Endodermal cell (in vitro differentiated cells): ENCODE measurements at regions not wholly inside any gene's neighbourhood (a gene's known extent, or its start where the extent isn't known, plus 50 kb on each side); places are given as distances from the start of the nearest gene placed in this dataset.

Experiments used
- DNase-seq: peaks from one replicate; pipeline ENCODE4 v3.0.0-alpha.2; 2017
- H3K27ac ChIP-seq: 2 replicates; pipeline ENCODE4 v1.5.1; 2013; ENCODE audit warnings: mild to moderate bottlenecking, low read depth, low read length, moderate library complexity
- H3K27me3 ChIP-seq: 2 replicates; pipeline ENCODE4 v1.6.1; 2013; ENCODE audit warnings: mild to moderate bottlenecking, low read length, moderate library complexity; ENCODE audit not compliant: insufficient read depth, control insufficient read depth, poor library complexity, severe bottlenecking
- H3K36me3 ChIP-seq: 2 replicates; pipeline ENCODE4 v1.7.0; 2013; ENCODE audit warnings: mild to moderate bottlenecking, low read length, moderate library complexity; ENCODE audit not compliant: control insufficient read depth, insufficient read depth
- H3K4me1 ChIP-seq: one replicate; pipeline ENCODE4 v1.7.0; 2013; ENCODE audit warnings: low read length; ENCODE audit not compliant: control insufficient read depth, insufficient read depth
- H3K4me3 ChIP-seq: 2 replicates; pipeline ENCODE4 v1.5.1; 2013; ENCODE audit warnings: mild to moderate bottlenecking, low read length, moderate library complexity
- H3K9ac ChIP-seq: 2 replicates; pipeline ENCODE4 v1.6.1; 2013; ENCODE audit warnings: mild to moderate bottlenecking, low read length, moderate library complexity; ENCODE audit not compliant: poor library complexity, severe bottlenecking; ENCODE audit errors: extremely low read depth
- H3K9me3 ChIP-seq: 2 replicates; pipeline ENCODE4 v1.6.1; 2013; ENCODE audit warnings: mild to moderate bottlenecking, low read length, moderate library complexity; ENCODE audit not compliant: control insufficient read depth
- H3K27ac Mint-ChIP-seq: 2 replicates; pipeline ENCODE4 v1.8.0; 2020; ENCODE audit warnings: mixed read lengths
- H3K27me3 Mint-ChIP-seq: 2 replicates; pipeline ENCODE4 v1.8.0; 2021; ENCODE audit warnings: mild to moderate bottlenecking, mixed read lengths; ENCODE audit not compliant: insufficient read depth
- H3K36me3 Mint-ChIP-seq: 2 replicates; pipeline ENCODE4 v1.8.0; 2020; ENCODE audit warnings: low read depth, mixed read lengths
- H3K4me1 Mint-ChIP-seq: 2 replicates; pipeline ENCODE4 v1.8.0; 2020; ENCODE audit warnings: mixed read lengths
- H3K4me3 Mint-ChIP-seq: 2 replicates; pipeline ENCODE4 v1.8.0; 2020; ENCODE audit warnings: mild to moderate bottlenecking, moderate library complexity, mixed read lengths
- H3K9me3 Mint-ChIP-seq: 2 replicates; pipeline ENCODE4 v1.8.0; 2020; ENCODE audit warnings: mild to moderate bottlenecking, mixed read lengths
- WGBS, 2 experiments: methylation state at CpG; one replicate each; pipeline versions ENCODE4 v1.1.5 to v1.1.7; 2013; ENCODE audit warnings: missing lambda C conversion rate in 2 of 2, mixed read lengths in 1 of 2; ENCODE audit not compliant: insufficient coverage in 1 of 2, insufficient read length in 1 of 2; 5-methylcytosine and 5-hydroxymethylcytosine counted together
- TF ChIP-seq, protein P1 (sequence below): fragments of 200-600 bp; sonication (generic); conservative IDR thresholded peaks from 2 replicates; pipeline ENCODE4 v1.5.0; 2021; ENCODE audit warnings: antibody characterized with exemption, mild to moderate bottlenecking

DNA sequence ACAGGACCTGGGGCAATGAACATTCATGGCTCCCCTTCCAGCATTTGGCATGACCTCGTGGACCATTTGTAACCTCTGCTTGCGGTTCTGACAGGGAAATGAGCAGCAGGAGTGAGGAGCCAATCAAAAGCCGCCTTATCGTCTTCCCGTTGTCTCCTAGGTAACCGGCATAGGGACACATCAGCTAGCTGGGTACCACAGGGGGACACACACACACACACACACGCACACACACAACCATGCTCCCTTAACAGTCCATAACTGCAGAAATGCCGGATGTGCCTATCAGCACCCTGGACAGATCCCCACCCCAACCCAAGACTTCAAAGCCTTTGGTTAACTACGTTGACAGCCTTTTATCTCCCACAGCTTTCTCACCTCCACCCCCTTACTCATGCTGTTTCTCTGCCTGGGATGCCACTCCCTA is 53.4 kb upstream of the CCDC174 start:
- no peaks in the 10 kb centered on the region for H3K4me1 ChIP-seq
- no peaks in the 10 kb centered on the region for H3K4me1 Mint-ChIP-seq
- H3K36me3 ChIP-seq = no peaks in the 10 kb centered on the region
- peak; percentile 93 for DNase-seq
- H3K27ac Mint-ChIP-seq = no peak overlapping the region
- peaks cover 53% of the 10 kb centered on the region for H3K27me3 Mint-ChIP-seq
- WGBS, 2 experiments = 36 to 52% methylated on average over 5 to 9 of the region's 9 CpGs
- no peak overlapping the region for H3K27ac ChIP-seq
- TF ChIP-seq, protein P1, sequence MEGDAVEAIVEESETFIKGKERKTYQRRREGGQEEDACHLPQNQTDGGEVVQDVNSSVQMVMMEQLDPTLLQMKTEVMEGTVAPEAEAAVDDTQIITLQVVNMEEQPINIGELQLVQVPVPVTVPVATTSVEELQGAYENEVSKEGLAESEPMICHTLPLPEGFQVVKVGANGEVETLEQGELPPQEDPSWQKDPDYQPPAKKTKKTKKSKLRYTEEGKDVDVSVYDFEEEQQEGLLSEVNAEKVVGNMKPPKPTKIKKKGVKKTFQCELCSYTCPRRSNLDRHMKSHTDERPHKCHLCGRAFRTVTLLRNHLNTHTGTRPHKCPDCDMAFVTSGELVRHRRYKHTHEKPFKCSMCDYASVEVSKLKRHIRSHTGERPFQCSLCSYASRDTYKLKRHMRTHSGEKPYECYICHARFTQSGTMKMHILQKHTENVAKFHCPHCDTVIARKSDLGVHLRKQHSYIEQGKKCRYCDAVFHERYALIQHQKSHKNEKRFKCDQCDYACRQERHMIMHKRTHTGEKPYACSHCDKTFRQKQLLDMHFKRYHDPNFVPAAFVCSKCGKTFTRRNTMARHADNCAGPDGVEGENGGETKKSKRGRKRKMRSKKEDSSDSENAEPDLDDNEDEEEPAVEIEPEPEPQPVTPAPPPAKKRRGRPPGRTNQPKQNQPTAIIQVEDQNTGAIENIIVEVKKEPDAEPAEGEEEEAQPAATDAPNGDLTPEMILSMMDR = no peak
- H3K4me3 ChIP-seq = no peak overlapping the region
- no peaks in the 10 kb centered on the region for H3K9me3 Mint-ChIP-seq
- no peak overlapping the region for H3K4me3 Mint-ChIP-seq
- H3K9me3 ChIP-seq = no peaks in the 10 kb centered on the region
- no peak overlapping the region for H3K9ac ChIP-seq
- peaks cover 55% of the 10 kb centered on the region for H3K27me3 ChIP-seq
- H3K36me3 Mint-ChIP-seq = no peaks in the 10 kb centered on the region

DNA sequence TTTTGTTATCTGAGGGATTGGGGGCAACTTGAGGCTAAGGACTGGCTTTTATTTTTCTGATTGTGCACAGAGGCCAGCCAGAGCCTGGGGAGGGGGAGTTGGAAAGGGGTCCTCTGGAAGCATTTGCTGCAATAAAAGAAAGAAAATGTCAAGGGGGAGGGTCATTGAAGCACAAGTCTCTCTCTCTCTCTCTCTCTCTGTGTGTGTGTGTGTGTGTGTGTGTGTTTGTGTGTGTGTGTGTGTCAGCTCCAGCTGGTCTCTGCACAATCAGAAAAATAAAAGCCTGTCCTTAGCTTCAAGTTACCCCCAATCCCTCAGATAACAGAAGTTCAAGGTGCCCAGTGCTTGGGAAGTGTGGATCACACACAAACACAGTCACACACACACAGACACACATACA is 52.1 kb upstream of the CCDC174 start:
- no peak overlapping the region for H3K4me3 ChIP-seq
- no peak for DNase-seq
- no peak overlapping the region for H3K27ac ChIP-seq
- no peak overlapping the region for H3K9ac ChIP-seq
- no peaks in the 10 kb centered on the region for H3K4me1 Mint-ChIP-seq
- TF ChIP-seq, protein P1 = no peak
- H3K9me3 Mint-ChIP-seq = no peaks in the 10 kb centered on the region
- H3K9me3 ChIP-seq = no peaks in the 10 kb centered on the region
- H3K27me3 Mint-ChIP-seq = peaks cover 65% of the 10 kb centered on the region
- H3K36me3 ChIP-seq = no peaks in the 10 kb centered on the region
- no peak overlapping the region for H3K27ac Mint-ChIP-seq
- no peak overlapping the region for H3K4me3 Mint-ChIP-seq
- H3K36me3 Mint-ChIP-seq = no peaks in the 10 kb centered on the region
- H3K4me1 ChIP-seq = no peaks in the 10 kb centered on the region
- peaks cover 64% of the 10 kb centered on the region for H3K27me3 ChIP-seq

DNA sequence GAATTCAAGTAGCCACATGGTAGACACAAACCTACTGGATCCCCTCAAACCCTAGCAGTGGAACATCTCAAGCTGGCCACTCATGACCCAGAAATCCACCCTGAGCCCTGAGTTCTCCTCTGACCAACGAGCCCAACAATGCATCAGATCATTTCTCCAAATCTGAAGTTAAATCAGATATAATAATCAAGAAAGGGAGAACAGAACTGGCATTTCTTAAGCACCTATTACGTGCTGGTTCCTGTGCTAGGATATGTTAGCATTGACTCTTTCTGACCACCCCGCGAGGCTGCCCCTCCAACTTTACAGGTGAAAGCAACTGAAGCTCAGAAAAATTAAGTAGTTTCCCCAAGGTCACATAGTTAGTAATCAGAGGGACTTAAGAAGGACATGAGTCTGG is 51.5 kb upstream of the CCDC174 start:
- Histone ChIP-seq H3K27ac (no peak overlapping the region), H3K4me1 (no peaks in the 10 kb centered on the region), H3K36me3 (no peaks in the 10 kb centered on the region), H3K27me3 (peaks cover 64% of the 10 kb centered on the region), H3K4me3 (no peak overlapping the region), H3K9ac (no peak overlapping the region), H3K9me3 (no peaks in the 10 kb centered on the region)
- no peaks in the 10 kb centered on the region for H3K9me3 Mint-ChIP-seq
- no peak for DNase-seq
- H3K27ac Mint-ChIP-seq = no peak overlapping the region
- H3K36me3 Mint-ChIP-seq = no peaks in the 10 kb centered on the region
- TF ChIP-seq, protein P1 = no peak
- H3K4me3 Mint-ChIP-seq = no peak overlapping the region
- WGBS, 2 experiments = 94 to 95% methylated on average over 3 to 4 of the region's 4 CpGs
- H3K27me3 Mint-ChIP-seq = peaks cover 70% of the 10 kb centered on the region
- H3K4me1 Mint-ChIP-seq = no peaks in the 10 kb centered on the region
